C4-2B (cell line): ENCODE measurements at regions not wholly inside any gene's neighbourhood (a gene's known extent, or its start where the extent isn't known, plus 50 kb on each side); places are given as distances from the start of the nearest gene placed in this dataset.

Experiments used
- ZFX ChIP-seq: fragments of 450-650 bp; IDR thresholded peaks from 2 replicates; pipeline ENCODE4 v1.6.1; 2017
- TF ChIP-seq, protein P1 (sequence below): fragments of 450-650 bp; conservative IDR thresholded peaks from 2 replicates; pipeline ENCODE4 v1.5.1; 2017; ENCODE audit warnings: mild to moderate bottlenecking

GRCh38 chr4:32249040-32249439 is 1528.9 kb downstream of the PCDH7 start:
- TF ChIP-seq, protein P1, sequence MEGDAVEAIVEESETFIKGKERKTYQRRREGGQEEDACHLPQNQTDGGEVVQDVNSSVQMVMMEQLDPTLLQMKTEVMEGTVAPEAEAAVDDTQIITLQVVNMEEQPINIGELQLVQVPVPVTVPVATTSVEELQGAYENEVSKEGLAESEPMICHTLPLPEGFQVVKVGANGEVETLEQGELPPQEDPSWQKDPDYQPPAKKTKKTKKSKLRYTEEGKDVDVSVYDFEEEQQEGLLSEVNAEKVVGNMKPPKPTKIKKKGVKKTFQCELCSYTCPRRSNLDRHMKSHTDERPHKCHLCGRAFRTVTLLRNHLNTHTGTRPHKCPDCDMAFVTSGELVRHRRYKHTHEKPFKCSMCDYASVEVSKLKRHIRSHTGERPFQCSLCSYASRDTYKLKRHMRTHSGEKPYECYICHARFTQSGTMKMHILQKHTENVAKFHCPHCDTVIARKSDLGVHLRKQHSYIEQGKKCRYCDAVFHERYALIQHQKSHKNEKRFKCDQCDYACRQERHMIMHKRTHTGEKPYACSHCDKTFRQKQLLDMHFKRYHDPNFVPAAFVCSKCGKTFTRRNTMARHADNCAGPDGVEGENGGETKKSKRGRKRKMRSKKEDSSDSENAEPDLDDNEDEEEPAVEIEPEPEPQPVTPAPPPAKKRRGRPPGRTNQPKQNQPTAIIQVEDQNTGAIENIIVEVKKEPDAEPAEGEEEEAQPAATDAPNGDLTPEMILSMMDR, result no peak
- no peak for TF ChIP-seq ZFX
